ENCODE measurements at regions not wholly inside any gene's neighbourhood (a gene's known extent, or its start where the extent isn't known, plus 50 kb on each side); places are given as distances from the start of the nearest gene placed in this dataset.

- no peak for TF ChIP-seq CTCF (IDR thresholded peaks at IDR 0.05; ENCODE audit: low read depth, low read length)
- no peak for TF ChIP-seq POLR2A (IDR thresholded peaks at IDR 0.05; ENCODE audit: extremely low read depth, insufficient read length)
These were observed 156.1 kb downstream of the DKK1 start for GRCh38 chr10:52469970-52470705.

Measured in NB4 (cell line).